SK-N-SH treated with all-trans-retinoic acid at 6 μM for 48 hours (cell line): ENCODE measurements at regions not wholly inside any gene's neighbourhood (a gene's known extent, or its start where the extent isn't known, plus 50 kb on each side); places are given as distances from the start of the nearest gene placed in this dataset.

Experiments used
- ARNTL ChIP-seq: fragments of 450-650 bp; formaldehyde crosslinking; IDR thresholded peaks from 2 replicates; pipeline ENCODE4 v1.5.0; 2020; ENCODE audit warnings: low read depth, mild to moderate bottlenecking, moderate library complexity, borderline replicate concordance
- ISL1 ChIP-seq: fragments of 250-450 bp; sonication (Bioruptor Pico); IDR thresholded peaks from 2 replicates; pipeline ENCODE4 v2.1.2; 2022; ENCODE audit warnings: mild to moderate bottlenecking, moderate library complexity
- PPARA ChIP-seq: fragments of 250-450 bp; sonication (Bioruptor Pico); IDR thresholded peaks from 2 replicates; pipeline ENCODE4 v1.5.0; 2020; ENCODE audit warnings: mild to moderate bottlenecking, borderline replicate concordance
- RARB ChIP-seq: fragments of 250-450 bp; sonication (Bioruptor Pico); IDR thresholded peaks from 2 replicates; pipeline ENCODE4 v1.8.0; 2021; ENCODE audit warnings: mild to moderate bottlenecking, moderate library complexity
- ZC3H10 ChIP-seq: fragments of 250-450 bp; sonication (Bioruptor Pico); IDR thresholded peaks from 2 replicates; pipeline ENCODE4 v1.5.1; 2021; ENCODE audit warnings: mild to moderate bottlenecking, moderate library complexity
- ZFP30 ChIP-seq: fragments of 450-650 bp; formaldehyde crosslinking; IDR thresholded peaks from 2 replicates; pipeline ENCODE4 v1.5.0; 2022; ENCODE audit warnings: mild to moderate bottlenecking, moderate library complexity
- ZNF565 ChIP-seq: fragments of 450-650 bp; formaldehyde crosslinking; conservative IDR thresholded peaks from 2 replicates; pipeline ENCODE4 v1.5.0; 2020; ENCODE audit warnings: low read depth, mild to moderate bottlenecking, moderate library complexity
- ZNF70 ChIP-seq: fragments of 450-650 bp; formaldehyde crosslinking; IDR thresholded peaks from 2 replicates; pipeline ENCODE4 v1.5.0; 2020; ENCODE audit warnings: mild to moderate bottlenecking, moderate library complexity
- ZNF8 ChIP-seq: fragments of 450-650 bp; formaldehyde crosslinking; IDR thresholded peaks from 2 replicates; pipeline ENCODE4 v1.5.0; 2020; ENCODE audit warnings: mild to moderate bottlenecking, moderate library complexity
- TF ChIP-seq, protein P1 (sequence below): fragments of 250-450 bp; sonication (Bioruptor Pico); IDR thresholded peaks from 2 replicates; pipeline ENCODE4 v1.8.0; 2020; ENCODE audit warnings: mild to moderate bottlenecking, moderate library complexity, borderline replicate concordance
- TF ChIP-seq, protein P2 (sequence below): fragments of 250-450 bp; sonication (Bioruptor Pico); IDR thresholded peaks from 2 replicates; pipeline ENCODE4 v1.5.0; 2020; ENCODE audit warnings: mild to moderate bottlenecking, moderate library complexity
- TF ChIP-seq, protein P3 (sequence below): fragments of 250-450 bp; sonication (Bioruptor Pico); IDR thresholded peaks from 2 replicates; pipeline ENCODE4 v1.5.1; 2020; ENCODE audit warnings: low read depth, mild to moderate bottlenecking, moderate library complexity
- TF ChIP-seq, protein P4 (sequence below): fragments of 250-450 bp; sonication (Bioruptor Pico); IDR thresholded peaks from 2 replicates; pipeline ENCODE4 v1.5.1; 2021; ENCODE audit warnings: mild to moderate bottlenecking, moderate library complexity

DNA sequence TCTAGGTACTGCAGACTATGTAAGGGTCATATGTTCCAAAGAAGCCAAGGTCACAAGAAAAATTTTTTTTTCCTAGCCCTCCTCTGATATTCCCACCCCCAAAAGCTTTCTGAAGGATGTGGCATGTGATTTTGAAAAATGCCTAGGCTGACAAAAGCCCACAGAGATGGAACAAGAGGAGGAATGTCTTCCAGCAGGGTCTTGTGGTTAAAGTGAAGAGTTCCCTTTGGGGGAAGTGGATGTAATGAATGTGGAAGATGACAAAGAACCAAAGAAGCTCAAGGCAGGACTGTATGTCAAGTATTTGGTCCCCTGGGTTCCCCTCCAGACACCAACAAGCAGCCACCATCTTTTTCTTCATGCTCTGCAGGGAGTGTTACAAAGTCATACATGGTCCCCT, 268.8 kb downstream of the BCOR start:
- TF ChIP-seq PPARA (CRISPR knock-in tag) (no peak), ZFP30 (no peak), ZNF70 (CRISPR knock-in tag) (no peak), ZNF8 (no peak), ZC3H10 (no peak), ZNF565 (no peak), ISL1 (no peak), ARNTL (CRISPR knock-in tag) (no peak), RARB (CRISPR knock-in tag) (no peak)
- TF ChIP-seq, protein P1, sequence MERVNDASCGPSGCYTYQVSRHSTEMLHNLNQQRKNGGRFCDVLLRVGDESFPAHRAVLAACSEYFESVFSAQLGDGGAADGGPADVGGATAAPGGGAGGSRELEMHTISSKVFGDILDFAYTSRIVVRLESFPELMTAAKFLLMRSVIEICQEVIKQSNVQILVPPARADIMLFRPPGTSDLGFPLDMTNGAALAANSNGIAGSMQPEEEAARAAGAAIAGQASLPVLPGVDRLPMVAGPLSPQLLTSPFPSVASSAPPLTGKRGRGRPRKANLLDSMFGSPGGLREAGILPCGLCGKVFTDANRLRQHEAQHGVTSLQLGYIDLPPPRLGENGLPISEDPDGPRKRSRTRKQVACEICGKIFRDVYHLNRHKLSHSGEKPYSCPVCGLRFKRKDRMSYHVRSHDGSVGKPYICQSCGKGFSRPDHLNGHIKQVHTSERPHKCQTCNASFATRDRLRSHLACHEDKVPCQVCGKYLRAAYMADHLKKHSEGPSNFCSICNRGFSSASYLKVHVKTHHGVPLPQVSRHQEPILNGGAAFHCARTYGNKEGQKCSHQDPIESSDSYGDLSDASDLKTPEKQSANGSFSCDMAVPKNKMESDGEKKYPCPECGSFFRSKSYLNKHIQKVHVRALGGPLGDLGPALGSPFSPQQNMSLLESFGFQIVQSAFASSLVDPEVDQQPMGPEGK (CRISPR knock-in tag), result no peak
- TF ChIP-seq, protein P2, sequence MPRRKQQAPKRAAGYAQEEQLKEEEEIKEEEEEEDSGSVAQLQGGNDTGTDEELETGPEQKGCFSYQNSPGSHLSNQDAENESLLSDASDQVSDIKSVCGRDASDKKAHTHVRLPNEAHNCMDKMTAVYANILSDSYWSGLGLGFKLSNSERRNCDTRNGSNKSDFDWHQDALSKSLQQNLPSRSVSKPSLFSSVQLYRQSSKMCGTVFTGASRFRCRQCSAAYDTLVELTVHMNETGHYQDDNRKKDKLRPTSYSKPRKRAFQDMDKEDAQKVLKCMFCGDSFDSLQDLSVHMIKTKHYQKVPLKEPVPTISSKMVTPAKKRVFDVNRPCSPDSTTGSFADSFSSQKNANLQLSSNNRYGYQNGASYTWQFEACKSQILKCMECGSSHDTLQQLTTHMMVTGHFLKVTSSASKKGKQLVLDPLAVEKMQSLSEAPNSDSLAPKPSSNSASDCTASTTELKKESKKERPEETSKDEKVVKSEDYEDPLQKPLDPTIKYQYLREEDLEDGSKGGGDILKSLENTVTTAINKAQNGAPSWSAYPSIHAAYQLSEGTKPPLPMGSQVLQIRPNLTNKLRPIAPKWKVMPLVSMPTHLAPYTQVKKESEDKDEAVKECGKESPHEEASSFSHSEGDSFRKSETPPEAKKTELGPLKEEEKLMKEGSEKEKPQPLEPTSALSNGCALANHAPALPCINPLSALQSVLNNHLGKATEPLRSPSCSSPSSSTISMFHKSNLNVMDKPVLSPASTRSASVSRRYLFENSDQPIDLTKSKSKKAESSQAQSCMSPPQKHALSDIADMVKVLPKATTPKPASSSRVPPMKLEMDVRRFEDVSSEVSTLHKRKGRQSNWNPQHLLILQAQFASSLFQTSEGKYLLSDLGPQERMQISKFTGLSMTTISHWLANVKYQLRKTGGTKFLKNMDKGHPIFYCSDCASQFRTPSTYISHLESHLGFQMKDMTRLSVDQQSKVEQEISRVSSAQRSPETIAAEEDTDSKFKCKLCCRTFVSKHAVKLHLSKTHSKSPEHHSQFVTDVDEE (CRISPR knock-in tag), result no peak
- TF ChIP-seq, protein P3, sequence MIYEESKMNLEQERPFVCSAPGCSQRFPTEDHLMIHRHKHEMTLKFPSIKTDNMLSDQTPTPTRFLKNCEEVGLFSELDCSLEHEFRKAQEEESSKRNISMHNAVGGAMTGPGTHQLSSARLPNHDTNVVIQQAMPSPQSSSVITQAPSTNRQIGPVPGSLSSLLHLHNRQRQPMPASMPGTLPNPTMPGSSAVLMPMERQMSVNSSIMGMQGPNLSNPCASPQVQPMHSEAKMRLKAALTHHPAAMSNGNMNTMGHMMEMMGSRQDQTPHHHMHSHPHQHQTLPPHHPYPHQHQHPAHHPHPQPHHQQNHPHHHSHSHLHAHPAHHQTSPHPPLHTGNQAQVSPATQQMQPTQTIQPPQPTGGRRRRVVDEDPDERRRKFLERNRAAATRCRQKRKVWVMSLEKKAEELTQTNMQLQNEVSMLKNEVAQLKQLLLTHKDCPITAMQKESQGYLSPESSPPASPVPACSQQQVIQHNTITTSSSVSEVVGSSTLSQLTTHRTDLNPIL (CRISPR knock-in tag), result no peak
- TF ChIP-seq, protein P4, sequence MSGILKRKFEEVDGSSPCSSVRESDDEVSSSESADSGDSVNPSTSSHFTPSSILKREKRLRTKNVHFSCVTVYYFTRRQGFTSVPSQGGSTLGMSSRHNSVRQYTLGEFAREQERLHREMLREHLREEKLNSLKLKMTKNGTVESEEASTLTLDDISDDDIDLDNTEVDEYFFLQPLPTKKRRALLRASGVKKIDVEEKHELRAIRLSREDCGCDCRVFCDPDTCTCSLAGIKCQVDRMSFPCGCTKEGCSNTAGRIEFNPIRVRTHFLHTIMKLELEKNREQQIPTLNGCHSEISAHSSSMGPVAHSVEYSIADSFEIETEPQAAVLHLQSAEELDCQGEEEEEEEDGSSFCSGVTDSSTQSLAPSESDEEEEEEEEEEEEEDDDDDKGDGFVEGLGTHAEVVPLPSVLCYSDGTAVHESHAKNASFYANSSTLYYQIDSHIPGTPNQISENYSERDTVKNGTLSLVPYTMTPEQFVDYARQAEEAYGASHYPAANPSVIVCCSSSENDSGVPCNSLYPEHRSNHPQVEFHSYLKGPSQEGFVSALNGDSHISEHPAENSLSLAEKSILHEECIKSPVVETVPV (CRISPR knock-in tag), result no peak
